GM18951 (cell line): ENCODE measurements at regions not wholly inside any gene's neighbourhood (a gene's known extent, or its start where the extent isn't known, plus 50 kb on each side); places are given as distances from the start of the nearest gene placed in this dataset.

Experiments used
- POLR2A ChIP-seq: IDR thresholded peaks from 4 replicates; pipeline ENCODE4 v1.6.1; 2011; ENCODE audit warnings: mild to moderate bottlenecking; ENCODE audit not compliant: insufficient read length, insufficient read depth; ENCODE audit errors: extremely low read depth
- in situ Hi-C: fragments of 300-500 bp; cut with MboI; formaldehyde crosslinking; loops from one replicate; pipeline ENCODE4 v1.12.0; 2022; ENCODE audit warnings: low sequenced_read_pairs, mixed read lengths, inconsistent platforms; ENCODE audit not compliant: unreplicated experiment

GRCh38 chr6:164337925-164338397 lies 923.4 kb downstream of the QKI start:
- no peak for TF ChIP-seq POLR2A
- in situ Hi-C loops, result no loop called here

- in situ Hi-C loops, result no loop called here
- TF ChIP-seq POLR2A, result no peak
Observed at GRCh38 chr6:164337024-164337924, 922.8 kb downstream of the QKI start.

- TF ChIP-seq POLR2A, result no peak
- in situ Hi-C loops, result no loop called here
Observed at GRCh38 chr6:164336455-164336854, 921.9 kb downstream of the QKI start.

- in situ Hi-C loops, result no loop called here
- TF ChIP-seq POLR2A, result no peak
Observed at GRCh38 chr6:164331026-164331425, 916.5 kb downstream of the QKI start.

GRCh38 chr6:164325168-164325567 lies 910.6 kb downstream of the QKI start:
- TF ChIP-seq POLR2A, result no peak
- in situ Hi-C loops, result no loop called here

- in situ Hi-C loops, result no loop called here
- TF ChIP-seq POLR2A, result no peak
Observed at GRCh38 chr6:164322533-164322932, 908.0 kb downstream of the QKI start.

- TF ChIP-seq POLR2A, result no peak
- in situ Hi-C loops, result no loop called here
Observed at GRCh38 chr6:164321297-164321696, 906.8 kb downstream of the QKI start.

- no peak for TF ChIP-seq POLR2A
- in situ Hi-C loops, result no loop called here
Observed at GRCh38 chr6:164315376-164315775, 900.9 kb downstream of the QKI start.

- in situ Hi-C loops, result no loop called here
- no peak for TF ChIP-seq POLR2A
Observed at GRCh38 chr6:164308339-164308738, 893.8 kb downstream of the QKI start.

GRCh38 chr6:164303102-164303964 lies 888.8 kb downstream of the QKI start:
- TF ChIP-seq POLR2A, result no peak
- in situ Hi-C loops, result no loop called here

GRCh38 chr6:164296411-164296810 lies 881.9 kb downstream of the QKI start:
- in situ Hi-C loops, result no loop called here
- TF ChIP-seq POLR2A, result no peak

- TF ChIP-seq POLR2A, result no peak
Observed at GRCh38 chr6:164294047-164294784, 879.7 kb downstream of the QKI start.

GRCh38 chr6:164291224-164291623 lies 876.7 kb downstream of the QKI start:
- no peak for TF ChIP-seq POLR2A
- in situ Hi-C loops, result no loop called here

More at GRCh38 chr6:164294047-164294784, 879.7 kb downstream of the QKI start:
- in situ Hi-C loops, result no loop called here
